ENCODE measurements at regions not wholly inside any gene's neighbourhood (a gene's known extent, or its start where the extent isn't known, plus 50 kb on each side); places are given as distances from the start of the nearest gene placed in this dataset.

DNA sequence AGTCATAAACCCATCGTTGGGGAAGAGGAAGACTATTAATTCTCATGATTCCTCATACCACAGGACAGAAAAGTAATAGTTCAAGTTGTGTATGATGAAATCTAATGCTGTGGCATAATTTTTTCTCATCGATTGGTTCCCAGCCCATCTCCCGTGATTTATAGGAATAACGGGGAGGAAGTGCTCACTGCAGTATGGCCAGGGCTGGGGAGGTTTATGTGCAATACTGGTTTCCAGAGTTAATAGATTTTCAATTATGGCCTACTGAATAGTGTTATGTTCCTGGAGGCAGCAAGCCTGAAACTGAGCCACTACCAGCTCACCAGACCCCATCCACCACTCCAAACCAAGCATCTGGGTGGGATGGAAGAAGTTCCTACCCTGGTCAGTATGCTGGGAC, 147.1 kb upstream of the NCAM1 start:
- H3K4ac ChIP-seq (ENCODE audit: low read depth, low read length) = no peak overlapping the region
- no peaks in the 10 kb centered on the region for H3K79me1 ChIP-seq (ENCODE audit: low read depth in 1 of 2, low read length in 2 of 2)
- H2BK120ac ChIP-seq (ENCODE audit: low read depth, low read length) = no peak overlapping the region
- no peak overlapping the region for H2BK15ac ChIP-seq (ENCODE audit: low read depth, low read length)
- no peak overlapping the region for H3K56ac ChIP-seq (ENCODE audit: extremely low read depth, insufficient read depth, low read length)
- no peaks in the 10 kb centered on the region for H3K27me3 ChIP-seq (ENCODE audit: control insufficient read depth, insufficient read depth, low read length)
- WGBS, 2 experiments (ENCODE audit: extremely low coverage in 2 of 2, insufficient read length in 1 of 2) = 40% methylated on average over 1 of the region's 4 CpGs; no CpG with 5 or more reads in 1 of the 2 experiments
- H2BK5ac ChIP-seq (ENCODE audit: low read depth, low read length, poor library complexity, severe bottlenecking) = no peak overlapping the region
- H4K5ac ChIP-seq (ENCODE audit: low read depth, low read length) = no peak overlapping the region
- no peak overlapping the region for H3K9ac ChIP-seq (ENCODE audit: low read depth, low read length)
- POLR2A ChIA-PET (ENCODE audit: unreplicated experiment) = no interaction called here
- no TSS peak for BruUV-seq (replicated peaks)
- no peak overlapping the region for H3K4me2 ChIP-seq (ENCODE audit: low read depth, low read length)
- no peak overlapping the region for H2BK20ac ChIP-seq (ENCODE audit: low read depth, low read length)
- intact Hi-C loops (cut with micrococcal nuclease) = no loop called here
- ATAC-seq (ENCODE audit: low read depth) = no peak
- no peak overlapping the region for H2AK9ac ChIP-seq (replicated peaks; ENCODE audit: low read depth, low read length, poor library complexity)
- H3K4me1 ChIP-seq (ENCODE audit: control insufficient read depth, insufficient read depth, low read length) = no peaks in the 10 kb centered on the region
- in situ Hi-C loops (cut with MboI; ENCODE audit: low sequenced_read_pairs) = no loop called here
- H3K9me3 ChIP-seq (ENCODE audit: control insufficient read depth, insufficient read depth, low read length) = no peaks in the 10 kb centered on the region
- no peaks in the 10 kb centered on the region for H3K36me3 ChIP-seq (ENCODE audit: control insufficient read depth, insufficient read depth, low read length)
- H3K27ac ChIP-seq (ENCODE audit: insufficient read depth, low read length) = no peak overlapping the region
- no peak overlapping the region for H3K18ac ChIP-seq (ENCODE audit: low read depth, low read length)
- H4K20me1 ChIP-seq (ENCODE audit: insufficient read depth, low read length) = no peaks in the 10 kb centered on the region
- no peak overlapping the region for H4K8ac ChIP-seq (ENCODE audit: low read depth in 2 of 2, low read length in 2 of 2)
- CTCF ChIA-PET = no interaction called here
- no peak overlapping the region for H3K14ac ChIP-seq (replicated peaks; ENCODE audit: low read depth, low read length)
- no peak overlapping the region for H2AFZ ChIP-seq (replicated peaks; ENCODE audit: low read length, poor library complexity)
- no peaks in the 10 kb centered on the region for H3K9me1 ChIP-seq (ENCODE audit: insufficient read depth, low read length)
- no peak for DNase-seq
- no peak overlapping the region for H4K91ac ChIP-seq (ENCODE audit: insufficient read depth, low read depth, low read length)
- TF ChIP-seq MAZ (IDR thresholded peaks at IDR 0.05; ENCODE audit: borderline replicate concordance, low read depth, low read length) (no peak), SMC3 (IDR thresholded peaks at IDR 0.05; ENCODE audit: low read depth, low read length) (no peak), BHLHE40 (IDR thresholded peaks at IDR 0.05; ENCODE audit: low read depth, low read length) (no peak), POLR2A (IDR thresholded peaks at IDR 0.05; ENCODE audit: low read depth, low read length) (no peak), MAFK (IDR thresholded peaks at IDR 0.05; ENCODE audit: low read depth, low read length) (no peak), MXI1 (IDR thresholded peaks at IDR 0.05; ENCODE audit: borderline replicate concordance, low read depth, low read length) (no peak), RAD21 (IDR thresholded peaks at IDR 0.05; ENCODE audit: low read length) (no peak), RCOR1 (IDR thresholded peaks at IDR 0.05; ENCODE audit: insufficient replicate concordance, low read length) (no peak), CEBPB (IDR thresholded peaks at IDR 0.05; ENCODE audit: low read depth, low read length) (no peak), RFX5 (IDR thresholded peaks at IDR 0.05; ENCODE audit: low read depth, low read length) (no peak)
- H2AK5ac ChIP-seq (ENCODE audit: low read depth, low read length) = no peak overlapping the region
- dilution Hi-C loops (cut with HindIII; ENCODE audit: low sequenced_read_pairs, unreplicated experiment) = no loop called here
- H3K4me3 ChIP-seq (ENCODE audit: insufficient read depth, low read depth, low read length) = no peak overlapping the region
- no peak overlapping the region for H3K23ac ChIP-seq (ENCODE audit: low read depth, low read length)
